ES-I3 (cell line): ENCODE measurements at regions not wholly inside any gene's neighbourhood (a gene's known extent, or its start where the extent isn't known, plus 50 kb on each side); places are given as distances from the start of the nearest gene placed in this dataset.
"Not testable (repeated sequence)": the region's sequence is repeated elsewhere in the genome, so short reads cannot be mapped to it uniquely, and the experiment has no call there.

Experiments
- H3K36me3 ChIP-seq: 2 replicates; pipeline ENCODE4 v1.6.1; 2013; ENCODE audit warnings: mild to moderate bottlenecking, low read length, control low read depth, moderate library complexity; ENCODE audit not compliant: insufficient read depth
- H3K4me1 ChIP-seq: 2 replicates; pipeline ENCODE4 v1.6.1; 2013; ENCODE audit warnings: mild to moderate bottlenecking, control low read depth, low read length; ENCODE audit not compliant: insufficient read depth
- H3K9ac ChIP-seq: 2 replicates; pipeline ENCODE4 v1.6.1; 2013; ENCODE audit warnings: low read depth, mild to moderate bottlenecking, low read length, moderate library complexity
- H3K9me3 ChIP-seq: 2 replicates; pipeline ENCODE4 v1.6.1; 2013; ENCODE audit warnings: mild to moderate bottlenecking, low read length, moderate library complexity; ENCODE audit not compliant: control insufficient read depth, insufficient read depth

DNA sequence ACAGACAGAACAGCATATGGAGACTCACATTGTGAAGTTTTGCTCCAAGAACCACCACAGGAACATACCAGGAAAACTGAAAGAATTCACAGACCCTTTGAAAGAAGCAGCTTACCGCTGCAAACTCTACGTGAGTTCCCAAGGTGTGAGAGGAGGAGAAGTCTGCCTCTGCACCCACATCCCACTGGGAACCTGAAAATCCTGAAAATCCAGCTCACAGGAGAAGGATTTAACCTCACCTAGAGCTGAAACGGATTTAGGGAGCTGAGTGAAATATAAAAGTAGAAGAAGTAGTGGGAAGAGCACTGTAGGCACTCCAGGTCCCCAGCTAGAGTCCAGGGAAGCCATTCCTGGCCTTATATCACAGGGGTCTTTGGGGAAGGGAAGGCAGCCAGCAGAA is 80.0 kb downstream of the FHIP1A start:
- Histone ChIP-seq H3K36me3 (no peaks in the 10 kb centered on the region), H3K9ac (no peak overlapping the region), H3K9me3 (peaks cover 2% of the 10 kb centered on the region; the same call in 1 of the 2 replicates), H3K4me1 (peaks cover 27% of the 10 kb centered on the region)

- H3K9me3 ChIP-seq: peaks cover 2% of the 10 kb centered on the region; the same call in 1 of the 2 replicates
Measured at GRCh38 chr4:151489462-151490203, 80.7 kb downstream of the FHIP1A start.

GRCh38 chr4:151495612-151496011 is 86.6 kb downstream of the FHIP1A start:
- H3K9me3 ChIP-seq, H3K9ac ChIP-seq, H3K4me1 ChIP-seq, H3K36me3 ChIP-seq: not testable (repeated sequence)

More at GRCh38 chr4:151489462-151490203, 80.7 kb downstream of the FHIP1A start:
- Histone ChIP-seq H3K4me1 (peaks cover 24% of the 10 kb centered on the region), H3K9ac (no peak overlapping the region), H3K36me3 (no peaks in the 10 kb centered on the region)

GRCh38 chr4:151511548-151511947 is 102.6 kb downstream of the FHIP1A start:
- not testable (repeated sequence) for H3K36me3 ChIP-seq, H3K9ac ChIP-seq, H3K4me1 ChIP-seq, H3K9me3 ChIP-seq

- H3K9ac ChIP-seq: no peak overlapping the region
- no peaks in the 10 kb centered on the region for H3K9me3 ChIP-seq
- H3K4me1 ChIP-seq: peaks cover 6% of the 10 kb centered on the region; the same call in 1 of the 2 replicates
- H3K36me3 ChIP-seq: no peaks in the 10 kb centered on the region
Measured at GRCh38 chr4:151517896-151518295, 108.9 kb downstream of the FHIP1A start.

GRCh38 chr4:151518359-151518758 is 109.4 kb downstream of the FHIP1A start:
- Histone ChIP-seq H3K9me3 (no peaks in the 10 kb centered on the region), H3K9ac (no peak overlapping the region), H3K4me1 (peaks cover 7% of the 10 kb centered on the region; the same call in 1 of the 2 replicates), H3K36me3 (no peaks in the 10 kb centered on the region)

- Histone ChIP-seq H3K9me3 (no peaks in the 10 kb centered on the region), H3K4me1 (peaks cover 14% of the 10 kb centered on the region; the same call in 1 of the 2 replicates), H3K9ac (no peak overlapping the region), H3K36me3 (no peaks in the 10 kb centered on the region)
Measured at GRCh38 chr4:151519728-151520415, 110.9 kb downstream of the FHIP1A start.

DNA sequence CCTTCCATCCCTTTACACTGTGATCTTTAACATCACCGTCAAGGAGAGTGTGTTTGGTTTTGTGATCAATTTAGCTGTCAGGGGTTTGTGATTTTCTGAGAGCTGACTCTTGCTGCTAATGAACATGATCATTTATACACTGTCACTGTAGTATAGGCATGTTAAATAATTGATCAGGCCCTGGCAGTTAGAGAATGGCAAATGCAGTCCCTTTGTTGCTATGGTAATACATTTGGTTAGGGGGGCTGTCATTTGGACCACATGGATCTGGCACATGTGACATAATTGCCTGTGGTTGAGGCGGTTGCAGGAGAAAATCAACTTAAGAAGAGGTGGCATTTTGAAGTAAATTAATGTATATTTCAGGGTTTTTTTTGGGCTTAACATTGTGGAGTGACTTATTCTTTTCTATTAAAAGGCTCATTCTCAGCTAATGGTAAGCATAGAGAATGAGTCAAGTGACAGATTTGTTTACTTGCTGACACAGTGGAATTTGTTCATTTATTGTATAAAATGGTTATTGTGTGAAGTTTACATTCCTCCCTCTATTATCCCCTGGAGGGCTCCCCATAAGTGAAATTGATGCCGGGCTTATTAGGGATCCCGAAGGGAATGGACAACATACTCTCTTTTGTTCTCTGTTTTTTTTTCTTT is 114.0 kb downstream of the FHIP1A start:
- peaks cover 2% of the 10 kb centered on the region; the same call in 1 of the 2 replicates for H3K9me3 ChIP-seq
- H3K4me1 ChIP-seq: peaks cover 20% of the 10 kb centered on the region; the same call in 1 of the 2 replicates
- H3K9ac ChIP-seq: no peak overlapping the region
- H3K36me3 ChIP-seq: no peaks in the 10 kb centered on the region

DNA sequence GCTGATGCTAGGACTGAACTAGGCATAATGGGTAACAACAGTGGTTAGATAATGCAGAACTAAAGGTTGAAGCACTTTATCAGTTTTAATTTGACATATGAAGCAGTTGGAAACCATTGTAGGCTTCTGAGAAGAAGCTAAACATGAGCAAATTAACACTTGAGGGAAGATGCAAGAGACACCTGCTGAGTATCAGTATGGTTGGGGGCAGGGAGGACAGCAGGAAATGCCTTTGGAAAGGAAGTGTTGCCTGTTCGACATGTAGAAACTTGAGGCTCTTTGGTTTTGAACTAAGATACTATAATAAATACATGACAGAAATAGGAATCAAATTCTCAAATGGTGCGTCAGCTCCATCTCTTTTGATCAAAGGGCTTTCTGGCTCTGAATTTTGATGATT is 115.6 kb downstream of the FHIP1A start:
- Histone ChIP-seq H3K36me3 (no peaks in the 10 kb centered on the region), H3K9ac (no peak overlapping the region), H3K4me1 (peaks cover 20% of the 10 kb centered on the region; the same call in 1 of the 2 replicates), H3K9me3 (peaks cover 2% of the 10 kb centered on the region; the same call in 1 of the 2 replicates)

DNA sequence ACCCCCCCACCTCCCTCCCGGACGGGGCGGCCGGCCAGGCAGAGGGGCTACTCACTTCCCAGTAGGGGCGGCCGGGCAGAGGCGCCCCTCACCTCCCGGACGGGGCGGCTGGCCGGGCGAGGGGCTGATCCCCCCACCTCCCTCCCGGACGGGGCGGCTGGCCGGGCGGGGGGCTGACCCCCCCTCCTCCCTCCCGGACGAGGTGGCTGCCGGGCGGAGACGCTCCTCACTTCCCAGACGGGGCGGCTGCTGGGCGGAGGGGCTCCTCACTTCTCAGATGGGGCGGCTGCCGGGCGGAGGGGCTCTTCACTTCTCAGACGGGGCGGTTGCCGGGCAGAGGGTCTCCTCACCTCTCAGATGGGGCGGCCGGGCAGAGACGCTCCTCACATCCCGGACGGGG is 117.5 kb downstream of the FHIP1A start:
- H3K4me1 ChIP-seq: peaks cover 20% of the 10 kb centered on the region; the same call in 1 of the 2 replicates
- H3K9ac ChIP-seq, H3K9me3 ChIP-seq, H3K36me3 ChIP-seq: not testable (repeated sequence)

DNA sequence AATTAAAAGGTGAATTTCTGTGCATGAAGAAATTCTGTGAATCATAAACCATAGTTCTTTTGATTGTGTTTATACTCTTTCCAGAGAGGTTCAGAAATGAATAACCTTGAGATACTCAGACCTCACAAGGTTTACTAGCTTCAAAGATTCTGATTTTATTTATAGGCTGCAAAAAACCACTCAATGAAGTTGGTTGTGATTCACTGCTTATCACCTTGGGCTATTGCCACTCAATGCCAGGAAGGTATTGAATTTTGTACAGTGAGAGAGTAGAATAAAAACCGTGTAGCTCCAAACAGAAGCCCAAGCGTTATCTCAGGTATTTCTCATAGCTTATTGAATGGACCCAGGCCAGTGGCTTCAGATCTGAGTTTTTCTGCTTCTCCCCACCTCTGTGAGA is 118.7 kb downstream of the FHIP1A start:
- Histone ChIP-seq H3K9me3 (peaks cover 2% of the 10 kb centered on the region; the same call in 1 of the 2 replicates), H3K9ac (no peak overlapping the region), H3K36me3 (no peaks in the 10 kb centered on the region), H3K4me1 (peaks cover 16% of the 10 kb centered on the region; the same call in 1 of the 2 replicates)

GRCh38 chr4:151529187-151529586 is 120.2 kb downstream of the FHIP1A start:
- Histone ChIP-seq H3K9me3 (peaks cover 2% of the 10 kb centered on the region; the same call in 1 of the 2 replicates), H3K9ac (no peak overlapping the region), H3K36me3 (no peaks in the 10 kb centered on the region), H3K4me1 (peaks cover 13% of the 10 kb centered on the region; the same call in 1 of the 2 replicates)

GRCh38 chr4:151530230-151530629 is 121.3 kb downstream of the FHIP1A start:
- Histone ChIP-seq H3K36me3 (no peaks in the 10 kb centered on the region), H3K9me3 (peaks cover 2% of the 10 kb centered on the region; the same call in 1 of the 2 replicates), H3K4me1 (peaks cover 3% of the 10 kb centered on the region; the same call in 1 of the 2 replicates), H3K9ac (no peak overlapping the region)

GRCh38 chr4:151530783-151531182 is 121.8 kb downstream of the FHIP1A start:
- Histone ChIP-seq H3K9me3 (peaks cover 2% of the 10 kb centered on the region; the same call in 1 of the 2 replicates), H3K9ac (no peak overlapping the region), H3K4me1 (no peaks in the 10 kb centered on the region), H3K36me3 (no peaks in the 10 kb centered on the region)
